K562 (cell line): ENCODE measurements at regions not wholly inside any gene's neighbourhood (a gene's known extent, or its start where the extent isn't known, plus 50 kb on each side); places are given as distances from the start of the nearest gene placed in this dataset.

ENCODE experiments used
- TBP ChIP-seq: optimal IDR thresholded peaks from 2 replicates; pipeline ENCODE3; 2011; ENCODE audit warnings: low read depth, low read length, improper control_type of control experiment
- TCF7L2 ChIP-seq: fragments of 150-350 bp; IDR thresholded peaks from 2 replicates; pipeline ENCODE4 v1.6.1; 2016; ENCODE audit warnings: low read depth, mild to moderate bottlenecking, low read length, moderate library complexity
- U2AF2 ChIP-seq: fragments of 200-400 bp; formaldehyde crosslinking; optimal IDR thresholded peaks from 2 replicates; pipeline ENCODE3; 2017; ENCODE audit warnings: low read depth, mild to moderate bottlenecking, low read length
- TF ChIP-seq, protein P1 (sequence below): fragments of 450-650 bp; formaldehyde crosslinking; IDR thresholded peaks from 2 replicates; pipeline ENCODE4 v1.4.0; 2022; ENCODE audit warnings: missing genetic modification characterization
- TF ChIP-seq, protein P2 (sequence below): fragments of 200-600 bp; sonication (generic); IDR thresholded peaks from one replicate; pipeline ENCODE4 v1.6.1; 2012; ENCODE audit warnings: mild to moderate bottlenecking, low read depth, low read length, inconsistent platforms

DNA sequence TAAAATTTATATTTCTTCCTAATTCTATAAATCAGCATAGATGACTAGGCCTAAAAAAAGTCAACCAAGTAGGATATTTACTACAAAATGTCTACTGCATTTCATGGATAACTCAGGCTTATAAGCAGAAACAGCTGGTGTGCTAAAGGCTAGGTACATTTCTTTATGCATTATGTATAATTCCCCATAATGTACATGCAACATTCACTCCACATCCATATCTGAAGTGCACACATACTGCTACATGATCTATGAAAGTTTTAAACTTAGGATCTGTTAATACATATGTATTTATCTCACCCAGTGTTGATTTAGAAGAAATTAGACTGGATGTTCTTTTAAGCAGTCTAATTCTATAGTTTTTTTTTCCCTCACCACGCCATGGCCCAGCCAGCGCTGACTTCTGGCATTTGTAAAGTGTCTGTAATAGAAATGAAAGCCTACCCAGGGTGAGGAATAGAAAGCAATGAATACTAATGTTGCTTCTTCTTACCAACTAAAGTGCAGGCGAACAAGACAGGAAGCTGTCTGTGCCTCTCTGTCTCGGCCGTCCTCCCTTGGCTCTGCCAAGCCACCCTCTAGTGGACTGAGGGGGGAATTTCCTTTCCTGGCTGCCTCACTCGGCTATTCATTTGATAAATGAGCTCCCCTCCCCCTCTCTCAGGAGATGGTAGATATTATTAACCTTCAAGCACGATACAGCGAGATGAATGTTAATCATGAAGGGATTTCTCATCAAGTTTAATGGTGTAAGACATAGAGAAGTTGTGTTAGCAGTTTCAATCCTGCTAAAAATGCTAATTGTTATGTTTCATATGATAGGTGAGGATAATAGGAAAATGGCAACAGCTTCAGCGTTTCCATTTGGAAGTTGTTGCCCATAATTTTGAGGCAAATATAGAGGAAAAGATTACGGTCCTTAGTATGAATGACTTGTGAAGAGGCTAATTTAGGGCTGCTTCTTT lies 384.5 kb downstream of the MTX2 start (continued):
- TF ChIP-seq, protein P1, sequence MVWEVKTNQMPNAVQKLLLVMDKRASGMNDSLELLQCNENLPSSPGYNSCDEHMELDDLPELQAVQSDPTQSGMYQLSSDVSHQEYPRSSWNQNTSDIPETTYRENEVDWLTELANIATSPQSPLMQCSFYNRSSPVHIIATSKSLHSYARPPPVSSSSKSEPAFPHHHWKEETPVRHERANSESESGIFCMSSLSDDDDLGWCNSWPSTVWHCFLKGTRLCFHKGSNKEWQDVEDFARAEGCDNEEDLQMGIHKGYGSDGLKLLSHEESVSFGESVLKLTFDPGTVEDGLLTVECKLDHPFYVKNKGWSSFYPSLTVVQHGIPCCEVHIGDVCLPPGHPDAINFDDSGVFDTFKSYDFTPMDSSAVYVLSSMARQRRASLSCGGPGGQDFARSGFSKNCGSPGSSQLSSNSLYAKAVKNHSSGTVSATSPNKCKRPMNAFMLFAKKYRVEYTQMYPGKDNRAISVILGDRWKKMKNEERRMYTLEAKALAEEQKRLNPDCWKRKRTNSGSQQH (CRISPR knock-in tag) = no peak
- no peak for TF ChIP-seq U2AF2
- no peak for TF ChIP-seq TBP
- TF ChIP-seq, protein P2, sequence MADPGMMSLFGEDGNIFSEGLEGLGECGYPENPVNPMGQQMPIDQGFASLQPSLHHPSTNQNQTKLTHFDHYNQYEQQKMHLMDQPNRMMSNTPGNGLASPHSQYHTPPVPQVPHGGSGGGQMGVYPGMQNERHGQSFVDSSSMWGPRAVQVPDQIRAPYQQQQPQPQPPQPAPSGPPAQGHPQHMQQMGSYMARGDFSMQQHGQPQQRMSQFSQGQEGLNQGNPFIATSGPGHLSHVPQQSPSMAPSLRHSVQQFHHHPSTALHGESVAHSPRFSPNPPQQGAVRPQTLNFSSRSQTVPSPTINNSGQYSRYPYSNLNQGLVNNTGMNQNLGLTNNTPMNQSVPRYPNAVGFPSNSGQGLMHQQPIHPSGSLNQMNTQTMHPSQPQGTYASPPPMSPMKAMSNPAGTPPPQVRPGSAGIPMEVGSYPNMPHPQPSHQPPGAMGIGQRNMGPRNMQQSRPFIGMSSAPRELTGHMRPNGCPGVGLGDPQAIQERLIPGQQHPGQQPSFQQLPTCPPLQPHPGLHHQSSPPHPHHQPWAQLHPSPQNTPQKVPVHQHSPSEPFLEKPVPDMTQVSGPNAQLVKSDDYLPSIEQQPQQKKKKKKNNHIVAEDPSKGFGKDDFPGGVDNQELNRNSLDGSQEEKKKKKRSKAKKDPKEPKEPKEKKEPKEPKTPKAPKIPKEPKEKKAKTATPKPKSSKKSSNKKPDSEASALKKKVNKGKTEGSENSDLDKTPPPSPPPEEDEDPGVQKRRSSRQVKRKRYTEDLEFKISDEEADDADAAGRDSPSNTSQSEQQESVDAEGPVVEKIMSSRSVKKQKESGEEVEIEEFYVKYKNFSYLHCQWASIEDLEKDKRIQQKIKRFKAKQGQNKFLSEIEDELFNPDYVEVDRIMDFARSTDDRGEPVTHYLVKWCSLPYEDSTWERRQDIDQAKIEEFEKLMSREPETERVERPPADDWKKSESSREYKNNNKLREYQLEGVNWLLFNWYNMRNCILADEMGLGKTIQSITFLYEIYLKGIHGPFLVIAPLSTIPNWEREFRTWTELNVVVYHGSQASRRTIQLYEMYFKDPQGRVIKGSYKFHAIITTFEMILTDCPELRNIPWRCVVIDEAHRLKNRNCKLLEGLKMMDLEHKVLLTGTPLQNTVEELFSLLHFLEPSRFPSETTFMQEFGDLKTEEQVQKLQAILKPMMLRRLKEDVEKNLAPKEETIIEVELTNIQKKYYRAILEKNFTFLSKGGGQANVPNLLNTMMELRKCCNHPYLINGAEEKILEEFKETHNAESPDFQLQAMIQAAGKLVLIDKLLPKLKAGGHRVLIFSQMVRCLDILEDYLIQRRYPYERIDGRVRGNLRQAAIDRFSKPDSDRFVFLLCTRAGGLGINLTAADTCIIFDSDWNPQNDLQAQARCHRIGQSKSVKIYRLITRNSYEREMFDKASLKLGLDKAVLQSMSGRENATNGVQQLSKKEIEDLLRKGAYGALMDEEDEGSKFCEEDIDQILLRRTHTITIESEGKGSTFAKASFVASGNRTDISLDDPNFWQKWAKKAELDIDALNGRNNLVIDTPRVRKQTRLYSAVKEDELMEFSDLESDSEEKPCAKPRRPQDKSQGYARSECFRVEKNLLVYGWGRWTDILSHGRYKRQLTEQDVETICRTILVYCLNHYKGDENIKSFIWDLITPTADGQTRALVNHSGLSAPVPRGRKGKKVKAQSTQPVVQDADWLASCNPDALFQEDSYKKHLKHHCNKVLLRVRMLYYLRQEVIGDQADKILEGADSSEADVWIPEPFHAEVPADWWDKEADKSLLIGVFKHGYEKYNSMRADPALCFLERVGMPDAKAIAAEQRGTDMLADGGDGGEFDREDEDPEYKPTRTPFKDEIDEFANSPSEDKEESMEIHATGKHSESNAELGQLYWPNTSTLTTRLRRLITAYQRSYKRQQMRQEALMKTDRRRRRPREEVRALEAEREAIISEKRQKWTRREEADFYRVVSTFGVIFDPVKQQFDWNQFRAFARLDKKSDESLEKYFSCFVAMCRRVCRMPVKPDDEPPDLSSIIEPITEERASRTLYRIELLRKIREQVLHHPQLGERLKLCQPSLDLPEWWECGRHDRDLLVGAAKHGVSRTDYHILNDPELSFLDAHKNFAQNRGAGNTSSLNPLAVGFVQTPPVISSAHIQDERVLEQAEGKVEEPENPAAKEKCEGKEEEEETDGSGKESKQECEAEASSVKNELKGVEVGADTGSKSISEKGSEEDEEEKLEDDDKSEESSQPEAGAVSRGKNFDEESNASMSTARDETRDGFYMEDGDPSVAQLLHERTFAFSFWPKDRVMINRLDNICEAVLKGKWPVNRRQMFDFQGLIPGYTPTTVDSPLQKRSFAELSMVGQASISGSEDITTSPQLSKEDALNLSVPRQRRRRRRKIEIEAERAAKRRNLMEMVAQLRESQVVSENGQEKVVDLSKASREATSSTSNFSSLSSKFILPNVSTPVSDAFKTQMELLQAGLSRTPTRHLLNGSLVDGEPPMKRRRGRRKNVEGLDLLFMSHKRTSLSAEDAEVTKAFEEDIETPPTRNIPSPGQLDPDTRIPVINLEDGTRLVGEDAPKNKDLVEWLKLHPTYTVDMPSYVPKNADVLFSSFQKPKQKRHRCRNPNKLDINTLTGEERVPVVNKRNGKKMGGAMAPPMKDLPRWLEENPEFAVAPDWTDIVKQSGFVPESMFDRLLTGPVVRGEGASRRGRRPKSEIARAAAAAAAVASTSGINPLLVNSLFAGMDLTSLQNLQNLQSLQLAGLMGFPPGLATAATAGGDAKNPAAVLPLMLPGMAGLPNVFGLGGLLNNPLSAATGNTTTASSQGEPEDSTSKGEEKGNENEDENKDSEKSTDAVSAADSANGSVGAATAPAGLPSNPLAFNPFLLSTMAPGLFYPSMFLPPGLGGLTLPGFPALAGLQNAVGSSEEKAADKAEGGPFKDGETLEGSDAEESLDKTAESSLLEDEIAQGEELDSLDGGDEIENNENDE = no peak
- no peak for TF ChIP-seq TCF7L2
